NCI-H345 treated with DMSO at 0.1 percent for 48 hours (cell line): ENCODE measurements at regions not wholly inside any gene's neighbourhood (a gene's known extent, or its start where the extent isn't known, plus 50 kb on each side); places are given as distances from the start of the nearest gene placed in this dataset.

Source experiments
- DNase-seq: peaks from one replicate; lab custom pipeline; 2025; ENCODE audit not compliant: unreplicated experiment; lab: John Stamatoyannopoulos, UW

DNA sequence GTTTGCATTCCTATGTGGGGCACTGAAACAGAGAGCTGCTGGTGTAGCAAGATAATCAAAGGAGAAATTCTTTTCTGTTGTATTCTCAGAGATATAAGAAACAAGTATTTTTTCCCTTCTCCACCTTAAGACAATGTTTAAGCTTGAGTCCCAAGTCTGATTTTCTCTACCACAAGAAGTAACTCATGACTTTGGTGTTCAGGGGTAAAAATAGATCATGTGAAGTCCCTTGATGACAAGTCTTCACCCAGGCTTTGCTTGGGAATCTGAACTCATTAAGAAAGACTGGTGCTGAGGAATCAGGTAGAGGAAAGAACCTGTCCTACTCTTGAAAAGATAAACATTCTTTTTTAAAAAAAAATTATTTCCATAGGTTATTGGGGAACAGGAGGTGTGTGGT lies 205.6 kb downstream of the ALDH8A1 start:
- no peak for DNase-seq

DNA sequence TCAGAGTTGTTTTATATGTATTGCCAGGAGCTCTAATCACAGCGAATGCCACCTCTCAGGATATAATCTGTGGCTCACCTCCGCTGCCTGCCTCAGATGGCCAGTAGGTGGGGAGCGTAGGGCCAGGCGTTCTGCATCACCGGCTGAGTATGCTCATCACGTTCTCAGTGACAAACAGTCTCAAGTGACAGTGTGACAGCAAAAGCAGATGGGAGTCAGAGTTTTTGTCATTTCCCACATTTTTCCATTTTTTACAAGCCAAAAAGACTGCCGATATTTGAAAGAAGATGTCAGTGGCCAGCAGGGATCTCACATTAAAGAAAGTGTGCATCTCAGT lies 208.7 kb downstream of the ALDH8A1 start:
- DNase-seq: no peak

DNA sequence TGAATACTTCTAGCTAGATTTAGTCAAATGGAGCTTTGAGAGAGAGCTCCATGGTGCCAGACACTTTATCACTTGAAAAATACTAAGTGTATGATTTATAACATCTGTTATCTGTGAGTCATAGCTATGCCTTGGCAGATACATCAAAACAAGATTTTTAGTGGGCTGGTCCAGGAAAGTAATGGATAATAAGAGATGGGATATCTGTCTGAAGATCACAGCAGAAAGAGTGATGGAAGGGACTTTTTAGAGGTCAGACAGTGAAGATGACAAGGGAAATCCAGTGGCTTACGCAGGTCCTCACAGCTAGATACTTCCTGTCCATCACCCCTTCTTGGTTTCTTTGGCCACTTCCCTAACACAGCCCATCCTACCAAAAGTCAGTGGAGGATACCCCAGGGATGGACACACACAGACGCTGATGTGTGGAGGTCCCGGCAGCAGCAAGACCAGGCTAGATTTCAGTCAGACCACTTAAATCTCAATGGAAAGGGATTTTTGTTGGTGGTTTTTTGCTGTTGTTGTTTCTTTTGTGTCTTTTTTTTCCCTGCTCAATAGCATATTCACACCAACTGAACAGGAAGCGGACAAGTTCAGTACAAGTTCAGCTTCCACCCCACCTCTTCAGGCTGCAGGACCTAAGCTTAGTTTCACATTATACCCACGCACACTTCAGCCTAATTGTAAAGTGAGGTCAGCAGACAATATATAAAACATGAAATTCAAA lies 209.3 kb downstream of the ALDH8A1 start:
- DNase-seq: no peak

DNA sequence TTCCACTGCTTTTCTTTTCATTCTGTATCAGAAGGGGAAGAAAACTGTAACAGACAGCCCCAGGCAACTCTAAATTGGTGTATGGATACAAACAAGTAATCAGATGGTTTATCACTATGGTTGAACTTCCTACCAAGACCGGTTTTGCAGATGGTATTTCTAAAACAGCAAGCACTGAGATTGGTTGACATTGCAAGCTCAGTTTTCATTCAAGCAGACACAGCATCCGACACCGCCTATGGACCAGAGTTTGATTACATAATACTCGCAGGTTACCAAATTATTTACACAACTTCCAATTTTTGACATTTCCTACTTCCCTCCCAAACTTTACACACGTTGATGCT lies 209.9 kb downstream of the ALDH8A1 start:
- no peak for DNase-seq

DNA sequence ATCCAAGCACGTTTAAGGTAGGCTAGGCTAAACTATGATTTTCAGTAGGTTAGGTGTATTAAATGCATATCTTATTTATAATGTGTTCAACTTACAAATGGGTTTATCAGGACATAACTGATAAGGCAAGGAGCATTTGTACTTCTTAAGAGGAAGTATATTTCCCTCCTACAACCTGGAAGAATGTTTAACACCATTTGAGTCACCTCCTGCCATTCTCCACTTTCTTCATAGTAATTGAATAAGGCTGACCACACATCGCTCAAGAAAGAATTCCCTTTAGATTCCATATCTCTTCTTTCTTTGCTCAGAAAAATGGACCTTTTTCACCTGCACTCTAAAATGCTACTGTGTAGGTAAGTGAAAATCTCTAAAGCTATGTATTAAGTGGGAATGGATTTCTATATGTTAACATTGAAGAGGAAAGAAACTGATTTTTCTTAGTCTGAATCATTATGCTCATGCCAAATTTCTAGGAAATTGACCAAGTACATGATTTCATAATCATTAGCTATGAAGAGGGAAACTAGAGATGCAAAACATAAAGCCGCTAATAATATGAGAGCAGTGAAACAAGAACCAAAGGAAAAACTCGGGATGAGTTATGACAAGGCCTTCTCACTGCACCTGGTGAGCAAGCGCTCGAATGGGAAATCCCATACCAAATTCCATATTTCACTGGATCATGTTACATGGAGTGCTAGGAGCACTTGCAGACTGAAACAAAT lies 210.4 kb downstream of the ALDH8A1 start:
- DNase-seq: no peak

DNA sequence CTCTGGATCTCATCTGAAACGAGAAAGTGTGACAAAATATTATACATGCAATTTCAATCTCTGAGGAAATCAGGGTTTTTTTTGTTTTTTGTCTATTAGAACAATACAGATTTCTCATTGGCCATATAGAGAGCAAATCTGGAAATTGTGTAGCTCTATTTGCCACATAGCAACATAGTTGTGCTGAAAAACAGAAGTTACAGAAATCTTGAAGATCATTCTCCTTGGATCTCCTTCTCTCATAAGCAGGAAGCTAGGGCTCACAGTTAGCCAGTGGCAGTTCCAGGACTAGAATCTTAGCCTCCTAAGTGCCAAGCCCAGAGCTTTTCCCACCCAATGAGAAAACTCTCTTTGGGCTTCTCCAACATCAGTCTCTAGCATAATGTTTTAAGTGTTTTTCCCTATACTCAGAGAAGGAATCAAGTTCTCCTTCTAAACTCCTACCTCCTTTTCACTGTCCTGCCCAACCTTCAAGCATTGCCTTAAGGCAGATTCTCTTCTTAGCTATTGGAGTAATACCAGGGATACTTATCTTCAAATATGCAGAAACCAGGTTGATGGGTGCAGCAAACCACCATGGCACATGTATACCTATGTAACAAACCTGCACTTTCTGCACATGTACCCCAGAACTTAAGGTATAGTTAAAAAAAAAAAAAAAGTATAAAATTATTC lies 211.6 kb downstream of the ALDH8A1 start:
- DNase-seq: no peak

DNA sequence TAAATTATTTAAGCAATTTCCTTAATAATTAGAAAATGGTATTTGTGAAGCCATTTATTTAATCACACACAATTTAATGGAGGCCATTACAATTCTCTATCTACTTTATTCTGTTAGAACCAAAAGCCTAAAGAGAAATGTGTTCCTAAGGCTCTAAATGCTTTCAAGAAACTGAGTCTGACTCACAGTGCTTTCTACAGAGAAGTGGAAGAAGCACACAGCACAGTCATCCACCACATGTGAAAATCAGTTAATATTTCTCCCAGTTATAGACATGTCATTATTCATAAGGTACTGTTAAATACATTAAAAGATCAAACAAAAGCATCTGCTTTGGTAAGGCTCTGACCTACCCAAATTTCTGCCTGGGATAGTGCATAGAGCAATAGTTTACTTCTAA lies 214.4 kb downstream of the ALDH8A1 start:
- no peak for DNase-seq

DNA sequence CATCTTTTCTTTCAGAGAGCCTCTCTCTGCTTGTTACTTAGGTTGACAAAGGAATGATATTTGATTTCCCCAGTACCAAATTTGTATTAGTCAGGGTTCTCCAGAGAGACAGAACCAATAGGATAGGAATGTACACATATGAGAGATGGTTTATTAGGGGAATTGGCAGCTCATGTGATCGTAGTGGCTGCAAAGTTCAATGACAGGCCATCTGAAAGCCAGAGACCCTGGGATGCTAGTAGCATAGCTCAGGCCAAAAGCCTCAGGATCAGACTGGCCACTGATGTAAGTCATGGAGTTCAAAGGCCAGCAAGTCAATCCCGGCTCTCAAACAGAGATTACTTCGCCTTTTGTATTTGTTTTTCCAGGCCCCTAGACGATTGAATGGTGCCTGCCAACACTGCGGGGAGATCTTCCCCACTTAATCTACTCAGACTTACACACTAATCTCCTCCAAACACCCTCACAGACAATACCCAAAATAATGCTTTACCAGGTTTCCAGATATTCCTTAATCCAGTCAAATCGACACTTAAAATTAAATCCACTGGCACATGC lies 215.5 kb downstream of the ALDH8A1 start:
- DNase-seq: no peak

DNA sequence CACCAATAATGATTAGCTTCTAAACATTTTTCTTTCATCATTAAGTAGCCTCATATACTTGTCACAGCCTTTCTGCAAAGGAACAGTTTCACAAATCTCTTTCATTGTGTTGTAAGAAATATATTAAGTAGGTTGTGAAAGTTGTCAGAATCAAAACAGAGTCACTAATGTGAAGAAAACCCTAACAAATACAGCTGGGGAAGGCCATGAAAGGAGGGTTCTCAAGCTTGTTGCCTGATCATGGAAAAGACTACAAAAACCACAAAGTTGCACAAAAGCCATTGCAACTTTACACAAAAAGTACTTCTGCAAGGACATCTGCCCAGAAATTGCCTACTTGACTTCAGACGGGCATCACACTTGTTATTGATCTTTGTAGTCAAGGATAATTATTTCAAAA lies 216.1 kb downstream of the ALDH8A1 start:
- DNase-seq: no peak

DNA sequence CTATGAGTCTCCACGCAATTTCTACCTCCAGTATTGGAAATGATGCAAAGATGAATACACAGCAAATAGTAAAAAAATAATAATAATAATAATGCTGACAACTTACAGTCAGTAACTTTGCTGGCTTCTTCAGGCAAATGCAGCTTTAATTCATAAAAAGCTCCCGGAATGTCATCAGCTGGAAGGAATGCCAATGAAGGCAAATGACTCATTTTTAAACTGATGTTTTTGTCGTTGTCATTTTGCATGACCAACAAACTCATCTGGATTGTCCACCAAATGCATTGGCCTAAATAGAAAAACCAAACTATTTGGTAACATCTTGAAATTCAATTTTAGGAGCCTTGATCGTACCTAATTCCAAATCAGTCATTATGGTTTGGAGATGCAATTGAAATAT lies 217.1 kb downstream of the ALDH8A1 start:
- no peak for DNase-seq

DNA sequence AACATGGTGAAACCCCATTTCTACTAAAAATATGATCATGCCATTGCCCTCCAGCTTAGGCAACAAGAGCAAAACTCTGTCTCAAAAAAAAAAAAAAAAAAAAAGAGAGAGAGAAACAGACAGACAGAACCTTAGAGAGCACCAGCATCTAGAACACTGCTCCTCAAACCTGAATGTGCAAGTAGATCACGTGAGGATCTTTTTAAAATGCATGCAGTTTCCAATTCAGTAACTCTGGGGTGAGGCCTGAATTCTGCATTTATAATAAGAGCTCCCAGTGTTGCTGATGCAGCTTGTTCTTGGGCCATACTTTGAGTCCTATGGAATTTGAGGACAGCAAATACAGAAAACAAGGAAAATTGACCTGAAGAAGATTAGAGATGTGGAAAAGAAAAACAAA lies 218.3 kb downstream of the ALDH8A1 start:
- DNase-seq: no peak

DNA sequence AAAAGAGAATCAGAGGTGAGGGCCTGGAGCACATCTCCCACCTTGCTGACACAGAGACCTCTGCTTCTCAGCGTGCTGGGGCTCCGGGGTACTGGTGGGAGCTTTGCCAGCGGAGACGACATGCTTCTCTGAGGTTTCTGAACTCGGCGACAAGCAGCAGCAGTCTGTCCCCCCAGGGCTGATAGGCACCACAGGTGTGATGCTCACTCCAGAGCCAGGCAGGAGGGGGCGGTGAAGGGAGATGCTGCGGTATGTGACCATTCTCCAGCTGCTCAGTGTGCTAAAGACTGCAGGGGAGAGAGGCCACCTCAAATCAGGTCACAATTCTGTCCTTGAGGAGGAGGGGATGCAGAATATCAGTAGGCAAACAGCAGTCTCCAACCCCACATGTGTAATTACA lies 219.9 kb downstream of the ALDH8A1 start:
- DNase-seq: no peak

DNA sequence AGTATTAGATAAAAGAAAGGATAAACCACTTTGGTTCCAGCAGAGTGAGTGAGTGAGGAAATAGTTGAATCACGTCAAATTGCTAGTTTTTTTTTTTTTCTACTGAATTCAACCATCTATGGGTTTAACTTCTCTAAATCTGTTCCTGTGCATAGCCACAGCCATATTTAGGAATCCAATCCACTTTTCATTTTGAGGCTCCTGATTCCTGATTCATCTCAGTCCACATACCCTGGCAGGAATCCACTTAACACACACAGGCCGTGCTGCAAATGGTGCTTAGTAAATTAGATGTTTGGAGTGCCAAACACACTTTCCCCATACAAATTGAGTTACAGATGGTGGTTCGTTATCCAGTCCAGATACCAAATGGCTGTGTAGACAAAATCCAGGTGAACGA lies 220.3 kb downstream of the ALDH8A1 start:
- DNase-seq: no peak

DNA sequence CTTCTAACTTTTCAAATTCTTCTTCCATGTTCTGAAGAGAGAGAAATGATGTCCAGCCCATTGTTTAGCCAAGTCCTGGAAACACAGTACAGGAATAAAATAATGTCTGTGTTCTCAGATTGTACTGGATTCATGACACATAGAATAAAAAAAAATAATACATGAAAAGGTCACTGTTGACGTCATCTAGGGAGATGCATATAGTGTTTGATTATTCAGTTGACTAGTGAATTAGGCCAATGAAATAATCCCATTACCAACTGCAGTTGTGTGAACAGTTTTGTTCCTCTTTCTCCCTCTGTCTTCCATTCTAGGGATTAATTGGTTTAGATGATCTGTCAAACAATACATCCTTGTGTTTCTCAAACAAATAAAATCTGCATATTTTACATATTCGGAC lies 222.8 kb downstream of the ALDH8A1 start:
- no peak for DNase-seq

DNA sequence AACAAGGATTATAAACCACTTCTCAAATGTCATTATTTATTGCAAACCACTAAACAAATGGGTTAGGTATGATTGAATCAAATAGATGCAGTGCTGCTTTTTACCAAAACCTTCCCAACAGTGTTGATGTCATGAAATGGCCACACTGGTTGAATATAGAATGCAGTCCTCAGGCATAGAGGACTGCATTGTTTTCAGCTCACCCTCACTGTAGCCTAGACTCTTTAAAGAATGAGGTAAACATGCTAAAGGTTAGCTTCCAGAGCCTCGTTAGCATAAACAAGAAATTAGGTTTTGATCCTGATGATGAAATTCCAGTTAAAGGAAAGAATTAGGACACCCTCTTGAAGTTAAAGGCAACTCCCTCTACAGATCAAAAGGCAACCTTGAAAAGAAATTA lies 224.3 kb downstream of the ALDH8A1 start:
- DNase-seq: no peak

DNA sequence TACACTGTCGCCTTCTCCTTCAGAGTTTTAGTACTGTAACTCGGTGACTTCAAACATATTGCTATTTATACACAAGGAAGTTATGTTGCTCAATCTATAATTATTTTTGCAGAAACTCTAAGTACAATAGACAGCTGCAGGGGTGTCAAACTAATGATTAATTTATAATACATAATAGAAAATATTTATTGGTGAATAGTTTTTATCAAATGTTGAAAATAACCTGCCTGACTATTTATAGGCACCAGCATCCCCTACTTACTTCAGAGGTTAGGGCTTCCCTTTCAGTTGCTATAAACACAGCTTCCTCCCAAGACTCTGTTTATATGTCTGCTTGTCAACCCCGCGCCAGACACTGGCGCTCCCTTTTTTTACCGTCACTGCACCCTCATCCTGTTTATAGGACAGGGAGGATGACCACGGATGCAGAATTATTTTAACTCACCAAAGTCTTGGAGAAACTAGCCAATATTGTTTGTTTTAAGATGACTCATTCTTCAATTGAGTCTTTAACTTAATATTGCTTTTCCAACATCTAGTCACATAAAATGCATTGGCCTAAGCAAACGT lies 225.0 kb downstream of the ALDH8A1 start:
- DNase-seq: no peak

DNA sequence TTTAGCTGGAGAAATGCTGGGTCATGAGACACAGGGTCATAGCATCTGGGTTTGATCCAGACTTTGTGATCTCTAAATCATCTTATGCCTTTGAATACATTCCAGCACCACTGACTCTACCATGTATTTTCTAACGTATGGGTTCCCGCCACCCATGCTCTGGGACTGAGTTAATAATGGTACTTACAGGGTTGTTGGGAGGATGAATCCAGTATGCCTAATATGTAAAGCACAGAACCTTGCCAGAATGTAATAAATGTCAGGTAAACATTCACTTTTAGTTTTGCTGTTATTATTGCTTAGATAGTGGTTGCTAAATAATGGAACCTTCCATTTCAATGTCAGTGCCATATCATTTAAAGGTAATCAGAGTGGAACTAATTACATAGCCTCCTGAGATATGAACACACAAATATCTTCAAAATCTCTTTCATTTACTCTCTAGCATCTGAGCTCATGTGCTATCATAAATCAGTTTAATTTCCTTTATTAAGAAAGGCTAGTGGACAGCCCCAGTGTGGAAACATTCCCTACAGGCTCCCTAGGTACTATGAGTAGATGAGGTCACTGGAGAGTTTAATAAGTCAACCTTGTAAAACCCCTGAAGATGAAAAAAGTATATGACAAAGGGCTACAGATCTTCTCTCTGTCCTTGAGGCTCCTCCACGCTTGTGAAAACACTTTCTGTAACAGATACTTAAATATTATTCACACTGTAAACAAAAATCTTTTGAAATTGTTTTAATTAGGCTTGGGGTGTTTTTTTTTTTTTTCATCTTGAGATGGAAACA lies 226.6 kb downstream of the ALDH8A1 start:
- no peak for DNase-seq

DNA sequence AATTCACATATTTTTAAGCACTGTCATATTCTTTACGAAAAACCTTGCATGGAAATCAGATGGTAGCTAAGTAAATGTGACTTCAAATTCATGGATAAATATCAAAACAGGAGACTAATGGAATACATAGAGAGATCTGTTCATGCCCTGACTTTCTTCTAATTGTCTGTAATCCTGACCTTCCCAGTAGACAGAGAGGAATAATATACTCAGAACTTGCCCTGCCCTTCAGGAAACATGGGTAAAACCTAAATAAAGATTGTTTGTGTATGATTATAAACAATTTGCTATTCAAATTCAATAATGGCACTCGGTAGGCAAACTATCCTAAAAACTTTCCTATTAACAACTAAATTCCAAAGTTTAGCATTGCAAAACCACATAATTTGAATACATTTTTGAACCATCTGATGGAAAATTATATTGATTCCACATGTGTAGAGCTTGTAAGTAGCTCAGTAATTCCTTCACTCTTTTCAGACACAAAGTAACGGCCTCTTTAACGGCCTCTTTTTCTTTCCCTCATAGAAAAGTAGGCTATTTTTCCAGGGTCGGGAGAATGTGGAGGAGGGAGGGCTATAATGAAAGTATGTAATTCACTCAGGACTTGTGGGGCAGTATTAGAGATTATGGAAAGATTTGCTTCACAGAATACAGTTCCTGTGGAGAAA lies 227.6 kb downstream of the ALDH8A1 start:
- DNase-seq: no peak

DNA sequence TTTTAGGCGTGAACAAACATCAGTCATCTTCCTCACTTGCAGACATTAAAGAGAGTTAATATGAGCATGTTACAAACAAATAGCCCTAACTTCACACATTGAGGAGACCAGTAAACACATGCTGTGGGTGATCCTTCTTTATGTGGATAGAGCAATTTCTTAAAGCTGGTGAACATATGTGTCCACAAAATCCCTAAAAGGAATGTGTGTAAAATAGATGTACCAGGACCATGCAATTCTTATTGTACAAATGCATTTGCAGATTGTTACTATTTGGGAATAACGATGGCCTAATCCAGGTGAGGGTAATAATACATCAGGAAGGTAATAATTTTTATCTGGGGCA lies 228.9 kb downstream of the ALDH8A1 start:
- DNase-seq: no peak

DNA sequence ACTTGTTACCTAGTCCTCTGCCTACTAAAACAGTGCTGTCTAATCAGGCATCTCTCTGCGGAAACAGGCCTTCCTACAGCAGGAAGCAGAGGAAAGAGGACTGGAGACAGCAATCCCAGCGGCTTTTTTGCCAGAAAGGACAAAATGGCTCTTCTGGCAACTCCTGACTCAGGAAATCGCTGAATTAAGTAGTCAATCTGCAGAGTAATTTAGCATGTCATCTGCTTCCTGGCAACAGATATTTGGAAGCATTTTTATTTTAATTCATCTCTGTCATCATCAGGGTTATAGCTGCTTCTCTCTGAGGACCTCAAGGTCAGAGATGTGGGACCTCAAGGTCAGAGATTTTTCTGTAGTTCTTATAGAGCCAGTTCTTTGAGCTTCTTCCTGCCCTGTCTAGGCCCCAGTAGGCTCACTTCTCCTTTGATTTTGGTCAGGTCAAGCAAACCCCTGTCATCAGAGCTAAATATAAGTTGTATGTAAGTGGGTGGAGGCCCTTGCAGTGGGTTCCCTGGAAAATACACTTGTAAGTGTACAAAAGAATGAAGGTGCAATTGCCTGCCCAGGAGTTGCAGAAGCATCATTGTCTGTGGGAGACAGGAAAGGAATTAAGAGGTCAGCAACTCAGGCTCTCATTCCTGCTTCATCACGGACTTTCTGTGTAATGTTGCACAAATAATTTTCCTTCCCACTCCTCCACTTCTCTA lies 229.4 kb downstream of the ALDH8A1 start:
- no peak for DNase-seq
